Heart right ventricle (tissue), 16 donors: ENCODE measurements at regions not wholly inside any gene's neighbourhood (a gene's known extent, or its start where the extent isn't known, plus 50 kb on each side); places are given as distances from the start of the nearest gene placed in this dataset.

Source experiments
- ATAC-seq, 8 donors: fragments of 200-7000 bp; cut with Tn5 transposase; one replicate each; pipeline ENCODE4 v1.9.1; 2020; ENCODE audit warnings: mild to moderate bottlenecking in 8 of 8, moderate library complexity in 8 of 8, moderate number of reproducible peaks in 1 of 8
- DNase-seq, 2 donors: peaks; one replicate each; pipeline ENCODE4 v3.0.0-alpha.2; 2020
- H3K27ac ChIP-seq, 10 donors: fragments of 200-600 bp; sonication (generic) in 2 of 10; one replicate each; pipeline versions ENCODE4 v1.5.0 to v1.8.0; 2020 to 2022; ENCODE audit warnings: mild to moderate bottlenecking in 3 of 10
- H3K27me3 ChIP-seq, 7 donors: fragments of 200-600 bp; one replicate each; pipeline ENCODE4 v1.8.0; 2021 to 2022; ENCODE audit warnings: mild to moderate bottlenecking in 2 of 7
- H3K36me3 ChIP-seq, 9 donors: fragments of 200-600 bp; sonication (generic) in 1 of 9; one replicate each; pipeline versions ENCODE4 v1.5.0 to v1.8.0; 2020 to 2022; ENCODE audit warnings: mild to moderate bottlenecking in 2 of 9
- H3K4me1 ChIP-seq, 9 donors: fragments of 200-600 bp; sonication (generic) in 1 of 9; one replicate each; pipeline versions ENCODE4 v1.5.0 to v1.8.0; 2020 to 2022; ENCODE audit warnings: mild to moderate bottlenecking in 4 of 9
- H3K4me3 ChIP-seq, 10 donors: fragments of 200-600 bp; sonication (generic) in 2 of 10; one replicate each; pipeline versions ENCODE4 v1.5.0 to v1.8.0; 2020 to 2022; ENCODE audit warnings: mild to moderate bottlenecking in 7 of 10, moderate library complexity in 2 of 10
- H3K9me3 ChIP-seq, 11 donors: fragments of 200-600 bp in 10 of 11; sonication (generic) in 2 of 11; one replicate each; pipeline versions ENCODE4 v1.5.0 to v1.8.0; 2013 to 2022; ENCODE audit warnings: mild to moderate bottlenecking in 2 of 11, control low read depth in 1 of 11, moderate library complexity in 1 of 11
- WGBS, 2 donors: extraction: QIAGEN DNeasy Blood & Tissue Kit; methylation state at CpG; one replicate each; pipeline ENCODE4 v1.1.7; 2013; ENCODE audit warnings: inconsistent platforms in 1 of 2; 5-methylcytosine and 5-hydroxymethylcytosine counted together
- intact Hi-C, 10 donors: fragments of 100-400 bp; cut with DNase I; formaldehyde crosslinking; loops; one replicate each; pipeline versions ENCODE4 v1.11.1 to v1.14.2; 2022
- TF ChIP-seq, protein P1 (sequence below), 9 donors: fragments of 200-600 bp; sonication (generic) in 2 of 9; IDR thresholded peaks; one replicate each; pipeline versions ENCODE4 v1.5.0 to v1.8.0; 2021 to 2022; ENCODE audit warnings: antibody characterized with exemption in 9 of 9, mild to moderate bottlenecking in 5 of 9, moderate library complexity in 1 of 9
- donor health status: Arrhythmogenic right ventricular cardiomyopathy.
- donor health status: ischemic (EF 13 %, LVEDD 7.1; RV severe dilation, severe dysfunction).
- donor health status: healthy with polysubstance abuse.
- donor health status: DM: no; HTN: yes; CAD: no.
- donor health status: DM: no; HTN: no; CAD: no.
- donor health status: ischemic (EF 25% LVEDD 6.9; RV normal size, moderate dysfunction).
- donor health status: ischemic (EF 25% LVEDD 5.7; RV mildly dilated, moderate dysfunction).
- donor health status: healthy.
- donor health status: DM: yes; HTN: yes; CAD: no.
- donor health status: Ischemic cardiomyopathy.
- donor health status: ischemic (EF 35%, LVEDD 5.7; RV mildly dilated, moderate dysfunction).
- donor health status: nonischemic (EF 11% LVEDD 7.7; RV severe dilation, severe dysfunction).
- donor health status: DM: yes; HTN: yes; CAD: no.
- donor health status: PGD.
- donor health status: ischemic (EF 29% LVEDD 5.4; RV normal size, mild dysfunction).
- donor health status: nonischemic (EF 23%, LVEDD 6.1; RV moderate dilation, normal function).

DNA sequence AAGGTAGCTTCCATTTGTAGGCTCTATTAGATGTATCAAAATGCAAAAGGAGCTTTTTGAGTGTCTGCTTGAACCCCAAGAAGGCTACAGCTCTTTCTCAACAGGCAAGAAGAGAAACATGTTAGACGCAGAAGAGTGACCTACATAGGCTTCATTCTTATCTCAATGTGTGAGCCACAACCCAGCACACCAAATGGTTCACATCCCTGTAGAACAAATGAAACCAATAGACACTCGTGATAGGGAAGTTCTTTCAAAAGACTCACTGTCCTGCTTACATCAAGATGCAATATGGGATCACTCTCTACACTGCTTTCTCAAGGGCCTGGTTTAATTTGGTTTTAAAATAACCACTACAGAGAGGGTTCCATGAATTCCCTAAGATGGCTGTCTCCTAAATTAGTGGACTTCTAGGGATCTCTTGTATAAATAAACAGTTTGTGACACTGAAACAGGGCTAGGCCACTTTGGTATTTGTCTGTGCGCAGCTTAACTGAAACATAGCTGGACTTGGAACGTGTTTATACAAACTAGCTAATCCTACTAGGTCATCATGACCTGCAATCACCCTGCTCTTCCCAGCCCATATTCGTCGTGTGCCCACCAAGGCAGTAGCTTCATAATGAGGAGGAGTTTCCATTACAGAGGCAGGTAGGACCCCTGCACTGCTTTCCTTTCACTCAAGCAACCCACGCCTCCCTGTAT is 225.4 kb upstream of the PREP start:
- Histone ChIP-seq H3K9me3 (peaks cover 0 to 8% (median 0%) of the 10 kb centered on the region in 11 donors), H3K36me3 (no peaks in the 10 kb centered on the region), H3K27me3 (no peaks in the 10 kb centered on the region), H3K4me3 (no peak overlapping the region), H3K27ac (no peak overlapping the region), H3K4me1 (no peaks in the 10 kb centered on the region)
- intact Hi-C loops = no loop called here
- DNase-seq (no peak), ATAC-seq (peak in 2 of 8 donors; percentile 50 to 52)
- TF ChIP-seq, protein P1, sequence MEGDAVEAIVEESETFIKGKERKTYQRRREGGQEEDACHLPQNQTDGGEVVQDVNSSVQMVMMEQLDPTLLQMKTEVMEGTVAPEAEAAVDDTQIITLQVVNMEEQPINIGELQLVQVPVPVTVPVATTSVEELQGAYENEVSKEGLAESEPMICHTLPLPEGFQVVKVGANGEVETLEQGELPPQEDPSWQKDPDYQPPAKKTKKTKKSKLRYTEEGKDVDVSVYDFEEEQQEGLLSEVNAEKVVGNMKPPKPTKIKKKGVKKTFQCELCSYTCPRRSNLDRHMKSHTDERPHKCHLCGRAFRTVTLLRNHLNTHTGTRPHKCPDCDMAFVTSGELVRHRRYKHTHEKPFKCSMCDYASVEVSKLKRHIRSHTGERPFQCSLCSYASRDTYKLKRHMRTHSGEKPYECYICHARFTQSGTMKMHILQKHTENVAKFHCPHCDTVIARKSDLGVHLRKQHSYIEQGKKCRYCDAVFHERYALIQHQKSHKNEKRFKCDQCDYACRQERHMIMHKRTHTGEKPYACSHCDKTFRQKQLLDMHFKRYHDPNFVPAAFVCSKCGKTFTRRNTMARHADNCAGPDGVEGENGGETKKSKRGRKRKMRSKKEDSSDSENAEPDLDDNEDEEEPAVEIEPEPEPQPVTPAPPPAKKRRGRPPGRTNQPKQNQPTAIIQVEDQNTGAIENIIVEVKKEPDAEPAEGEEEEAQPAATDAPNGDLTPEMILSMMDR (IDR thresholded peaks at IDR 0.05) = no peak
- WGBS, 2 donors = 85 to 86% methylated on average over 7 of the region's 7 CpGs

DNA sequence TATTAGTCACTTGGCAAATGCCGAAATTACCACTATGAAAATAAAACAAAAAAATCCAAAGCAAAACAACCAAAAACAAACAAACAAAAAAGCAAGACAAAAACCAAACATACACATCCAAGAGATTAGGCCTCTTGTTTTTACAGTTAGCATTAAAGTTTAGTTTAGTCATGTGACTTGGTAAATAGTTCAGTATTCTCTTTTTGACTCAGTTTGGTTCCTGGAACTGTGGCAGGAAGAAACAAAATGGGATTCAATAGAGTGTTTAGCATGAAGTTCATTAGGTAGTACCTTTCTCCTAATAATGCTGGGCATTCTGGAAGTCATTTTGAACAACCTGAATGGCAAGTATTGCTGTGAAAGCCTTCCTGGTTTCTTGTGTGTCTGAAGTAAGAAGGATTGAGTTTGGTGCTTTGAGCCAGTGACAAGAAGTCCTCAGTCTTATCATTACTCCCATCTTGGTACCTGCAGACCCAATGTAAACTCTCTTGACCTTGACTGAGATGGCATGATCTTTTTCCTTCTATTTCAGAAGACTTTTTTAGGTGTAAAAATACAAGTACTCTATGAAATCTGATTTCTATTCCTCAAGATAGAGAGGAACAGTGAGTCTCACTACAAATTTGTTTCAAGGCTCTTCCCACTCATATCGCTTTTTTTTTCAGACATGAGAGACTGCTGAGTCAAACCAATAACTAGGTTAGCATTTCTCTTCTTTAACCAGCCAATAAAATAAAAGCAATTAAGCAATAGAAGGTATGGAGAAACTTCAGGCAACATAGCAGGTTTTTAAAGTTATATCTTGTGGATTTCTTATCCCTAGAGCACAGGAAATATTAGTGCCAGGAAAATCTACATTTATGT is 223.6 kb upstream of the PREP start:
- intact Hi-C loops = no loop called here

DNA sequence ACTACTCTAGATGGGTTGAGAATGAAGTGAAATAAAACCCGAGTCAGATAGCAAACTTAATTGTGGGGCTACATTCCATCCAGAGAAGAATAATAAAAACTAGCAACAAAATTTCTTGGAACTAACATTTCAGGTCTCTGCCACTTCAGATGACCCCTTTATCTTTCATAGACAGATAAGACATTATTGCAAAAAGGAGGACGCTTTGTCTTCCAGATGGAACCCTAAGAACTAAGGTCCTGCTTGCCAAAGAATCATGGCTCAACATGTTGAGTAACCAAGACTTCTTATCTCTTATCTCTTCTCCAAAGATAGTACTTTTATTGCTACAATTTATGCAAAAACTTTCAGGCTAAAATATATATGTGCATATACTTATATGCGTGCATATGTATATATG is 221.1 kb upstream of the PREP start:
- Histone ChIP-seq H3K27me3 (no peaks in the 10 kb centered on the region), H3K9me3 (no peaks in the 10 kb centered on the region), H3K36me3 (no peaks in the 10 kb centered on the region), H3K4me3 (no peak overlapping the region), H3K27ac (no peak overlapping the region), H3K4me1 (no peaks in the 10 kb centered on the region)
- no peak for DNase-seq
- ATAC-seq = no peak
- 78% methylated on average over 3 of the region's 3 CpGs for WGBS, 2 donors
- intact Hi-C loops = no loop called here
- TF ChIP-seq, protein P1 (IDR thresholded peaks at IDR 0.05) = no peak

More for the DNA sequence above, 223.6 kb upstream of the PREP start:
- no peaks in the 10 kb centered on the region for H3K27me3 ChIP-seq
- 92 to 95% methylated on average over 2 of the region's 2 CpGs for WGBS, 2 donors
- TF ChIP-seq, protein P1 (IDR thresholded peaks at IDR 0.05) = no peak
- DNase-seq (no peak), ATAC-seq (no peak)
- H3K4me3 ChIP-seq = no peak overlapping the region
- no peaks in the 10 kb centered on the region for H3K4me1 ChIP-seq
- H3K9me3 ChIP-seq = no peaks in the 10 kb centered on the region
- H3K27ac ChIP-seq = no peak overlapping the region
- H3K36me3 ChIP-seq = no peaks in the 10 kb centered on the region

DNA sequence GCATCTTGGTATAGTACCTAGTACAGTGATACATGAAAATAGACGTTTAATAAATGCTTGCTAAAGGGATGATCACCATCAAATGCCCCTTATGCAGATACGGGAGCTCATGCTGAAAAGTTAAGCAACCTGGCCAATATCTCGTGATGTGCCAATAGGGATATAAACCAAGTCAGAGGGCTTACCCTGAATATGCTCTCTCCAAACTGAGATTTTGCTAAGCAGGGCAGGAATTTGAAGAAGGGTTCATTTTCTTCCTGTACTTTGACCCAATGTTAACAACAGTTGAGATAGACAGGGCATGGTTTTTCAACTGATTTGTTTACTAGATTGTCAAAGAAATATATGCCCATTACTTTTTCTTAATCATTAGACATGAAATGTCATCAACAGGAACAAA is 219.3 kb upstream of the PREP start:
- ATAC-seq (no peak), DNase-seq (no peak)
- Histone ChIP-seq H3K4me3 (no peak overlapping the region), H3K27ac (no peak overlapping the region), H3K9me3 (no peaks in the 10 kb centered on the region), H3K4me1 (no peaks in the 10 kb centered on the region), H3K36me3 (no peaks in the 10 kb centered on the region), H3K27me3 (no peaks in the 10 kb centered on the region)
- 88 to 92% methylated on average over 3 of the region's 3 CpGs for WGBS, 2 donors
- TF ChIP-seq, protein P1 (IDR thresholded peaks at IDR 0.05) = no peak
- intact Hi-C loops = no loop called here
